ENCODE measurements at regions not wholly inside any gene's neighbourhood (a gene's known extent, or its start where the extent isn't known, plus 50 kb on each side); places are given as distances from the start of the nearest gene placed in this dataset.

DNA sequence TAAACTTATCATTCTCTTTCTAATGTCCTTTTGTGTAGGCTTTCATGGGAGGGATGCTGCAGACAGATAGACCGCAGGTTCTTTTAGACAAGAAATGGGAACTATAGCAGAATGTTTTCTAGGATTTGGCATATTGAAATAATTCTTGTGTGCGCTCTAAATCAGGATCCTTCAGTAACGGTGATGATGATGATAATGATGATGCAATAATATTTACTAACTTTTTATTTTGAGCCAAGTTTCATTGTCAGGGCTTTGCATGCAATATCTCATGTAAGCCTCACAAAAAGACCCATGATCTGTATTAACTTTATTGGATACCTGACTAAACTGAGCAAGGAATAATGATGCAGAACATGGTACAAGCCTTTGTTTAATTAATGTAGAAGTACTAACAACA is 280.1 kb downstream of the HAO1 start:
- TF ChIP-seq EZH2 (IDR thresholded peaks at IDR 0.05; ENCODE audit: insufficient read depth, poor library complexity, severe bottlenecking) (no peak), EZH2phosphoT487 (IDR thresholded peaks at IDR 0.05; ENCODE audit: insufficient read depth, low read depth) (no peak)

Data from GM23248 (cell line).